GM12878 (cell line): ENCODE measurements at regions not wholly inside any gene's neighbourhood (a gene's known extent, or its start where the extent isn't known, plus 50 kb on each side); places are given as distances from the start of the nearest gene placed in this dataset.

ENCODE experiments used
- ATAC-seq: fragments of 200-7000 bp; cut with Tn5 transposase; 3 replicates; pipeline ENCODE4 v1.9.1; 2020; ENCODE audit warnings: mild to moderate bottlenecking, moderate library complexity
- BruUV-seq: library from RNA; stranded (reverse); fragments of 400-500 nt; replicated peaks from 2 replicates; lab custom pipeline; 2021; lab: Mats Ljungman, UMichigan
- CTCF ChIA-PET: fragments of 300-600 bp; sonication (Branson Sonifier 250); formaldehyde crosslinking; extraction: SDS; loops from one replicate; lab custom pipeline; 2021; ENCODE audit warnings: inconsistent platforms; lab: Yijun Ruan, JAX
- POLR2A ChIA-PET: fragments of 350-600 bp; formaldehyde crosslinking; extraction: SDS; loops from one replicate; lab custom pipeline; 2021; ENCODE audit warnings: inconsistent platforms; lab: Charles Lee
- RAD21 ChIA-PET: fragments of 300-600 bp; sonication (Branson Sonifier 250); formaldehyde crosslinking; loops from one replicate; lab custom pipeline; 2023; ENCODE audit warnings: antibody characterized with exemption; ENCODE audit not compliant: unreplicated experiment; lab: Charles Lee
- SMC1A ChIA-PET: fragments of 300-600 bp; sonication (Branson Sonifier 250); formaldehyde crosslinking; loops from one replicate; lab custom pipeline; 2023; ENCODE audit not compliant: unreplicated experiment, uncharacterized antibody; lab: Charles Lee
- DNase-seq: peaks from one replicate; pipeline ENCODE4 v3.0.0-alpha.2; 2011; ENCODE audit warnings: low read depth, low spot score
- FAIRE-seq: peaks from 3 replicates; lab custom pipeline; 2011; peaks lifted over from hg19 to GRCh38; lab: Jason Lieb, UNC
- H2AFZ ChIP-seq: 2 replicates; pipeline ENCODE4 v1.6.0; 2011; ENCODE audit warnings: low read depth, low read length, control low read depth; ENCODE audit not compliant: control insufficient read depth
- H3K27ac ChIP-seq: 2 replicates; pipeline ENCODE4 v1.5.1; 2011; ENCODE audit warnings: control low read depth; ENCODE audit not compliant: control insufficient read depth, insufficient read depth
- H3K27me3 ChIP-seq, 2 experiments: replicated peaks in 1 of 2; 2 replicates each; pipeline versions ENCODE4 v1.6.0 to v1.6.1; 2011; ENCODE audit warnings: low read length in 1 of 2; ENCODE audit not compliant: control insufficient read depth in 2 of 2, insufficient read depth in 2 of 2
- H3K36me3 ChIP-seq, 2 experiments: 2 replicates each; pipeline ENCODE4 v1.5.1; 2011; ENCODE audit warnings: low read length in 1 of 2; ENCODE audit not compliant: control insufficient read depth in 2 of 2, insufficient read depth in 2 of 2
- H3K4me1 ChIP-seq: 2 replicates; pipeline ENCODE4 v1.6.1; 2011; ENCODE audit warnings: mild to moderate bottlenecking, low read length, moderate library complexity, mixed read lengths; ENCODE audit not compliant: control insufficient read depth, insufficient read depth
- H3K4me2 ChIP-seq: 2 replicates; pipeline ENCODE4 v1.6.0; 2011; ENCODE audit warnings: control low read depth; ENCODE audit not compliant: control insufficient read depth, insufficient read depth
- H3K4me3 ChIP-seq: fragments of 200-600 bp; sonication (generic); 2 replicates; pipeline ENCODE4 v1.5.1; 2016
- H3K79me2 ChIP-seq: 2 replicates; pipeline ENCODE4 v1.6.0; 2011; ENCODE audit warnings: low read length; ENCODE audit not compliant: control insufficient read depth, insufficient read depth
- H3K9ac ChIP-seq: 2 replicates; pipeline ENCODE4 v1.8.0; 2011; ENCODE audit warnings: low read length, control low read depth, mixed read lengths; ENCODE audit not compliant: control insufficient read depth, insufficient read depth
- H3K9me3 ChIP-seq: replicated peaks from 3 replicates; pipeline ENCODE4 v1.5.1; 2011; ENCODE audit warnings: mild to moderate bottlenecking, low read length; ENCODE audit not compliant: control insufficient read depth, insufficient read depth
- H4K20me1 ChIP-seq: 2 replicates; pipeline ENCODE4 v1.6.0; 2011; ENCODE audit not compliant: control insufficient read depth, insufficient read depth
- BACH1 ChIP-seq: fragments of 450-650 bp; IDR thresholded peaks from 2 replicates; pipeline ENCODE4 v1.6.1; 2017; ENCODE audit warnings: mild to moderate bottlenecking, borderline replicate concordance
- BMI1 ChIP-seq: fragments of 450-650 bp; IDR thresholded peaks from 2 replicates; pipeline ENCODE4 v1.6.1; 2016; ENCODE audit warnings: mild to moderate bottlenecking, moderate library complexity, borderline replicate concordance
- CHD1 ChIP-seq: IDR thresholded peaks from 2 replicates; pipeline ENCODE4 v1.6.1; 2012; ENCODE audit warnings: low read depth, low read length, improper control_type of control experiment
- CTCF ChIP-seq, 3 experiments: IDR thresholded peaks in 2 of 3; conservative IDR thresholded peaks in 1 of 3; 2 replicates each; pipeline ENCODE4 v1.5.1; 2011; ENCODE audit warnings: low read depth in 3 of 3, low read length in 3 of 3, mild to moderate bottlenecking in 3 of 3, control low read depth in 2 of 3, moderate library complexity in 2 of 3, inconsistent platforms in 1 of 3, mixed read lengths in 1 of 3; ENCODE audit not compliant: control insufficient read depth in 2 of 3, insufficient read depth in 1 of 3; ENCODE audit errors: extremely low read depth in 1 of 3
- ETV6 ChIP-seq, 2 experiments: fragments of 450-650 bp in 1 of 2; IDR thresholded peaks in 1 of 2; conservative IDR thresholded peaks in 1 of 2; 2 replicates each; pipeline ENCODE4 v1.6.1; 2014; ENCODE audit warnings: antibody characterized with exemption in 1 of 2, borderline replicate concordance in 1 of 2, low read depth in 1 of 2, mild to moderate bottlenecking in 1 of 2, moderate library complexity in 1 of 2
- GABPA ChIP-seq: IDR thresholded peaks from 2 replicates; pipeline ENCODE4 v1.6.1; 2014; ENCODE audit warnings: antibody characterized with exemption, low read depth, mild to moderate bottlenecking, inconsistent platforms
- IKZF2 ChIP-seq, 2 experiments: fragments of 450-650 bp; IDR thresholded peaks; 2 replicates each; pipeline ENCODE4 v1.6.1; 2017; ENCODE audit warnings: mild to moderate bottlenecking in 2 of 2, moderate library complexity in 2 of 2
- KAT2A ChIP-seq: conservative IDR thresholded peaks from 2 replicates; pipeline ENCODE4 v1.6.1; 2011; ENCODE audit warnings: low read depth, low read length; ENCODE audit not compliant: control insufficient read depth
- KLF5 ChIP-seq: fragments of 450-650 bp; IDR thresholded peaks from 2 replicates; pipeline ENCODE4 v1.6.1; 2014; ENCODE audit warnings: mild to moderate bottlenecking; ENCODE audit not compliant: partially characterized antibody
- MTA2 ChIP-seq: fragments of 450-650 bp; IDR thresholded peaks from 2 replicates; pipeline ENCODE4 v1.6.1; 2016; ENCODE audit warnings: low read depth, mild to moderate bottlenecking, moderate library complexity
- MYC ChIP-seq: IDR thresholded peaks from 2 replicates; pipeline ENCODE4 v1.6.1; 2011; ENCODE audit warnings: mild to moderate bottlenecking, low read length, moderate library complexity, inconsistent platforms; ENCODE audit not compliant: insufficient read depth, insufficient replicate concordance, insufficient read length, severe bottlenecking
- NRF1 ChIP-seq: conservative IDR thresholded peaks from 2 replicates; pipeline ENCODE4 v1.6.1; 2011; ENCODE audit warnings: mild to moderate bottlenecking, low read depth, low read length, improper control_type of control experiment
- PML ChIP-seq: IDR thresholded peaks from 2 replicates; pipeline ENCODE4 v1.6.1; 2012; ENCODE audit warnings: low read length, inconsistent platforms
- RAD21 ChIP-seq: IDR thresholded peaks from 2 replicates; pipeline ENCODE4 v1.6.1; 2011; ENCODE audit warnings: mild to moderate bottlenecking, low read depth, low read length, moderate library complexity; ENCODE audit not compliant: insufficient read depth
- SMC3 ChIP-seq: IDR thresholded peaks from 2 replicates; pipeline ENCODE4 v1.6.1; 2011; ENCODE audit warnings: low read length, improper control_type of control experiment, borderline replicate concordance
- SUPT20H ChIP-seq: IDR thresholded peaks from 2 replicates; pipeline ENCODE4 v1.6.1; 2011; ENCODE audit warnings: low read depth, mild to moderate bottlenecking, low read length, moderate library complexity, borderline replicate concordance; ENCODE audit not compliant: control insufficient read depth
- USF2 ChIP-seq: IDR thresholded peaks from 2 replicates; pipeline ENCODE4 v1.6.1; 2011; ENCODE audit warnings: low read depth, low read length, improper control_type of control experiment, borderline replicate concordance
- WRNIP1 ChIP-seq: IDR thresholded peaks from 2 replicates; pipeline ENCODE4 v1.6.1; 2011; ENCODE audit warnings: low read depth, low read length, improper control_type of control experiment, borderline replicate concordance
- whole genome bisulfite sequencing: methylation state at CpG from one replicate; pipeline ENCODE4 v1.1.6; 2016; ENCODE audit warnings: low lambda C conversion rate; ENCODE audit not compliant: insufficient replicate concordance, insufficient coverage; ENCODE audit errors: missing lambda C conversion rate; 5-methylcytosine and 5-hydroxymethylcytosine counted together
- in situ Hi-C: fragments of 300-500 bp; cut with MboI; formaldehyde crosslinking; loops from 9 replicates; pipeline ENCODE4 v1.14.3; 2018; ENCODE audit warnings: mixed read lengths
- intact Hi-C: fragments of 100-400 bp; cut with micrococcal nuclease; formaldehyde crosslinking; loops from one replicate; pipeline ENCODE4 v1.14.2; 2022; ENCODE audit not compliant: unreplicated experiment

GRCh38 chr2:209194717-209195116, 229.1 kb upstream of the MAP2 start (continued):
- TF ChIP-seq NRF1: no peak
- no peak for TF ChIP-seq BACH1
- TF ChIP-seq KAT2A: no peak
- no peak for TF ChIP-seq PML
- TF ChIP-seq ETV6 (conservative IDR thresholded peaks at IDR 0.05 in 1 of 2, IDR thresholded peaks at IDR 0.05 in 1 of 2; ENCODE audit: borderline replicate concordance in 1 of 2, low read depth in 1 of 2): no peak
- TF ChIP-seq GABPA: no peak
- TF ChIP-seq WRNIP1: no peak
- TF ChIP-seq KLF5: no peak
- TF ChIP-seq BMI1: no peak

- no TSS peak for BruUV-seq
- Histone ChIP-seq H3K27me3 (no peaks in the 10 kb centered on the region), H3K9me3 (no peaks in the 10 kb centered on the region), H3K36me3 (no peaks in the 10 kb centered on the region), H2AFZ (peak overlapping the region; percentile 55), H4K20me1 (no peaks in the 10 kb centered on the region), H3K4me2 (no peak overlapping the region; the same call in 1 of the 2 replicates), H3K9ac (no peak overlapping the region), H3K27ac (no peak overlapping the region), H3K4me3 (no peak overlapping the region), H3K4me1 (no peaks in the 10 kb centered on the region), H3K79me2 (no peaks in the 10 kb centered on the region)
- ChIA-PET RAD21 (no interaction called here), POLR2A (no interaction called here), SMC1A (interaction anchor here (1.9 kb wide), 1 partner anchor 745 kb away, joined by 6 read pairs; no protein-coding TSS in a partner anchor), CTCF (interaction anchor here (0.7 to 2.4 kb wide), 9 partner anchors 19 to 1033 kb away, joined by 3 to 9 read pairs (median 3); partner anchors contain the start of gene PTH2R)
- no peak for DNase-seq
- TF ChIP-seq CTCF (IDR thresholded peaks at IDR 0.05 in 2 of 3, conservative IDR thresholded peaks at IDR 0.05 in 1 of 3; ENCODE audit: control insufficient read depth in 2 of 3, extremely low read depth in 1 of 3, insufficient read depth in 1 of 3, low read depth in 3 of 3, low read length in 3 of 3) (peak; percentile 56 to 64 (median 62); a peak in 5 of 6 replicates), SMC3 (peak; percentile 26; the same call in 1 of the 2 replicates), CHD1 (no peak), MTA2 (no peak), IKZF2 (IDR thresholded peaks at IDR 0.05) (no peak), USF2 (no peak), RAD21 (peak; percentile 86), MYC (no peak), SUPT20H (no peak)
- intact Hi-C loops (loop anchor here (1.0 to 5.0 kb wide), 4 partner anchors 386 to 1033 kb away; partner anchors contain the start of gene PTH2R), in situ Hi-C loops (loop anchor here (25.0 kb wide), 1 partner anchor 1021 kb away; the partner anchor contains the start of gene C2orf80)
- ATAC-seq: peak; percentile 76
- 18% methylated on average over 9 of the region's 9 CpGs for WGBS
- FAIRE-seq: no peak
Observed at GRCh38 chr2:209208211-209208610, 215.6 kb upstream of the MAP2 start.
